ENCODE measurements at regions not wholly inside any gene's neighbourhood (a gene's known extent, or its start where the extent isn't known, plus 50 kb on each side); places are given as distances from the start of the nearest gene placed in this dataset.
"Not testable (repeated sequence)": the region's sequence is repeated elsewhere in the genome, so short reads cannot be mapped to it uniquely, and the experiment has no call there.

- Histone ChIP-seq H3K27ac (ENCODE audit: low read depth, low read length) (peak overlapping the region; percentile 68), H3K4me3 (ENCODE audit: low read depth, low read length) (no peak overlapping the region), H3K27me3 (ENCODE audit: control insufficient read depth, insufficient read depth, low read length) (peaks cover 12% of the 10 kb centered on the region), H3K9me3 (ENCODE audit: control insufficient read depth, insufficient read depth, low read length) (no peaks in the 10 kb centered on the region)
- DNase-seq (ENCODE audit: low read depth, low spot score), result peak; percentile 74
- TF ChIP-seq CTCF (IDR thresholded peaks at IDR 0.05; ENCODE audit: low read depth, low read length), result peak; percentile 77
- POLR2A ChIA-PET, result interaction anchor here (0.5 to 1.2 kb wide), 3 partner anchors 139 to 172 kb away, joined by 3 to 4 read pairs (median 3); no protein-coding TSS in a partner anchor
- CTCF ChIA-PET, result interaction anchor here (0.6 to 5.7 kb wide), 51 partner anchors 8 to 646 kb away, joined by 3 to 79 read pairs (median 4); no protein-coding TSS in a partner anchor
Measured at GRCh38 chr21:41612674-41613532, 104.9 kb upstream of the TMPRSS2 start.

GRCh38 chr21:41611966-41612606 lies 104.1 kb upstream of the TMPRSS2 start:
- Histone ChIP-seq H3K4me3 (ENCODE audit: low read depth, low read length) (no peak overlapping the region), H3K27me3 (ENCODE audit: control insufficient read depth, insufficient read depth, low read length) (peaks cover 12% of the 10 kb centered on the region), H3K27ac (ENCODE audit: low read depth, low read length) (no peak overlapping the region), H3K9me3 (ENCODE audit: control insufficient read depth, insufficient read depth, low read length) (no peaks in the 10 kb centered on the region)
- peak; percentile 22; the same call in 1 of the 2 replicates for TF ChIP-seq CTCF (IDR thresholded peaks at IDR 0.05; ENCODE audit: low read depth, low read length)
- CTCF ChIA-PET, result interaction anchor here (0.6 to 5.7 kb wide), 43 partner anchors 9 to 647 kb away, joined by 3 to 79 read pairs (median 4); no protein-coding TSS in a partner anchor
- no peak for DNase-seq (ENCODE audit: low read depth, low spot score)
- POLR2A ChIA-PET, result interaction anchor here (0.5 to 1.2 kb wide), 3 partner anchors 140 to 173 kb away, joined by 3 to 4 read pairs (median 3); no protein-coding TSS in a partner anchor

GRCh38 chr21:41611441-41611840 lies 103.5 kb upstream of the TMPRSS2 start:
- peaks cover 16% of the 10 kb centered on the region for H3K27me3 ChIP-seq (ENCODE audit: control insufficient read depth, insufficient read depth, low read length)
- ChIA-PET CTCF (interaction anchor here (0.7 to 5.7 kb wide), 6 partner anchors 10 to 350 kb away, joined by 3 to 79 read pairs (median 26); no protein-coding TSS in a partner anchor), POLR2A (no interaction called here)
- no peak for DNase-seq (ENCODE audit: low read depth, low spot score)
- TF ChIP-seq CTCF (IDR thresholded peaks at IDR 0.05; ENCODE audit: low read depth, low read length), result no peak
- H3K27ac ChIP-seq (ENCODE audit: low read depth, low read length), result no peak overlapping the region
- no peaks in the 10 kb centered on the region for H3K9me3 ChIP-seq (ENCODE audit: control insufficient read depth, insufficient read depth, low read length)
- H3K4me3 ChIP-seq (ENCODE audit: low read depth, low read length), result no peak overlapping the region

DNA sequence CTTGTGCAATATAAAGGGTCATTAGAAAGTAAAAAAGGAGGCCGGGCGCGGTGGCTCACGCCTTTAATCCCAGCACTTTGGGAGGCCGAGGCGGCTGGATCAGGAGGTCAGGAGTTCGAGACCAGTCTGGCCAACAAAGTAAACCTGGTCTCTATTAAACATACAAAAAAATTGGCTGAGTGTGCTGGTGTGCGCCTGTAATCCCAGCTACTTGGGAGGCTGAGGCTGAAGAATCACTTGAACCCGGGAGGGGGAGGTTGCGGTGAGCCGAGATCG lies 102.8 kb upstream of the TMPRSS2 start:
- H3K4me3 ChIP-seq (ENCODE audit: low read depth, low read length); H3K9me3 ChIP-seq (ENCODE audit: control insufficient read depth, insufficient read depth, low read length); H3K27ac ChIP-seq (ENCODE audit: low read depth, low read length); DNase-seq (ENCODE audit: low read depth, low spot score); POLR2A ChIA-PET: not testable (repeated sequence)
- CTCF ChIA-PET, result interaction anchor here (1.1 to 5.7 kb wide), 4 partner anchors 10 to 327 kb away, joined by 4 to 79 read pairs (median 44); no protein-coding TSS in a partner anchor
- H3K27me3 ChIP-seq (ENCODE audit: control insufficient read depth, insufficient read depth, low read length), result peaks cover 19% of the 10 kb centered on the region

GRCh38 chr21:41610042-41610839 lies 102.3 kb upstream of the TMPRSS2 start:
- Histone ChIP-seq H3K27me3 (ENCODE audit: control insufficient read depth, insufficient read depth, low read length) (peaks cover 19% of the 10 kb centered on the region), H3K27ac (ENCODE audit: low read depth, low read length) (no peak overlapping the region), H3K9me3 (ENCODE audit: control insufficient read depth, insufficient read depth, low read length) (no peaks in the 10 kb centered on the region), H3K4me3 (ENCODE audit: low read depth, low read length) (no peak overlapping the region)
- TF ChIP-seq CTCF (IDR thresholded peaks at IDR 0.05; ENCODE audit: low read depth, low read length), result peak; percentile 91
- POLR2A ChIA-PET, result no interaction called here
- DNase-seq (ENCODE audit: low read depth, low spot score), result no peak
- CTCF ChIA-PET, result interaction anchor here (0.6 to 5.7 kb wide), 5 partner anchors 9 to 439 kb away, joined by 3 to 79 read pairs (median 11); no protein-coding TSS in a partner anchor
